GM10266 (cell line): ENCODE measurements at regions not wholly inside any gene's neighbourhood (a gene's known extent, or its start where the extent isn't known, plus 50 kb on each side); places are given as distances from the start of the nearest gene placed in this dataset.

Experiments used
- DNase-seq: peaks from one replicate; pipeline ENCODE4 v3.0.0; 2012; ENCODE audit errors: extremely low spot score
- TF ChIP-seq, protein P1 (sequence below): IDR thresholded peaks from 2 replicates; pipeline ENCODE4 v1.5.1; 2012; ENCODE audit warnings: mild to moderate bottlenecking, low read depth; ENCODE audit not compliant: control insufficient read depth, insufficient read depth; ENCODE audit errors: missing control alignments

- TF ChIP-seq, protein P1, sequence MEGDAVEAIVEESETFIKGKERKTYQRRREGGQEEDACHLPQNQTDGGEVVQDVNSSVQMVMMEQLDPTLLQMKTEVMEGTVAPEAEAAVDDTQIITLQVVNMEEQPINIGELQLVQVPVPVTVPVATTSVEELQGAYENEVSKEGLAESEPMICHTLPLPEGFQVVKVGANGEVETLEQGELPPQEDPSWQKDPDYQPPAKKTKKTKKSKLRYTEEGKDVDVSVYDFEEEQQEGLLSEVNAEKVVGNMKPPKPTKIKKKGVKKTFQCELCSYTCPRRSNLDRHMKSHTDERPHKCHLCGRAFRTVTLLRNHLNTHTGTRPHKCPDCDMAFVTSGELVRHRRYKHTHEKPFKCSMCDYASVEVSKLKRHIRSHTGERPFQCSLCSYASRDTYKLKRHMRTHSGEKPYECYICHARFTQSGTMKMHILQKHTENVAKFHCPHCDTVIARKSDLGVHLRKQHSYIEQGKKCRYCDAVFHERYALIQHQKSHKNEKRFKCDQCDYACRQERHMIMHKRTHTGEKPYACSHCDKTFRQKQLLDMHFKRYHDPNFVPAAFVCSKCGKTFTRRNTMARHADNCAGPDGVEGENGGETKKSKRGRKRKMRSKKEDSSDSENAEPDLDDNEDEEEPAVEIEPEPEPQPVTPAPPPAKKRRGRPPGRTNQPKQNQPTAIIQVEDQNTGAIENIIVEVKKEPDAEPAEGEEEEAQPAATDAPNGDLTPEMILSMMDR = no peak
- DNase-seq = no peak
These were observed 71.8 kb downstream of the PTPRS start for GRCh38 chr19:5268801-5269200.

- no peak for DNase-seq
- TF ChIP-seq, protein P1 = no peak
These were observed 75.4 kb downstream of the PTPRS start for GRCh38 chr19:5265260-5265659.

- TF ChIP-seq, protein P1 = no peak
- no peak for DNase-seq
These were observed 76.2 kb downstream of the PTPRS start for GRCh38 chr19:5264453-5264852.

- DNase-seq = no peak
- TF ChIP-seq, protein P1 = no peak
These were observed 77.0 kb downstream of the PTPRS start for GRCh38 chr19:5263615-5264014.

DNA sequence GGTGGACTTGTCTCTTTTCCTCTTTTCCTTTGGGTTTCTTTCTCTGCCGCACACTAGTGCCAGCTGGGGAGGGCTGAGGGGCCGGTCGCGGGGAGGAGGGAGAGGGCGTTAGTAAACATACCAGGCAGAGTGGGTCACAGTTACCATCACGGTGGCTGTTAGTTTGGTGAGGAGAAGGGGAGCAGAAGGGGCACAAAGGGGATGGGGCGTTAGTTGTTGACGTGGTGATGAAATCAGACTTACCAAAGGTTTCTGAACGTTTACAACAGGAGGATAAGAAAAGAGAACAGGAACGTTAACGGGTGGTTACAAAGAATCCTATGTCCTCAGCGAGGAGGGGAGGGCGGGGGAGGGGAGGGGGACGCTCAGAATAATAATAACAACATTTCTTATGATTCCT, 77.9 kb downstream of the PTPRS start:
- TF ChIP-seq, protein P1 = no peak
- DNase-seq = no peak

GRCh38 chr19:5261156-5261890, 79.3 kb downstream of the PTPRS start:
- no peak for DNase-seq
- TF ChIP-seq, protein P1 = no peak

DNA sequence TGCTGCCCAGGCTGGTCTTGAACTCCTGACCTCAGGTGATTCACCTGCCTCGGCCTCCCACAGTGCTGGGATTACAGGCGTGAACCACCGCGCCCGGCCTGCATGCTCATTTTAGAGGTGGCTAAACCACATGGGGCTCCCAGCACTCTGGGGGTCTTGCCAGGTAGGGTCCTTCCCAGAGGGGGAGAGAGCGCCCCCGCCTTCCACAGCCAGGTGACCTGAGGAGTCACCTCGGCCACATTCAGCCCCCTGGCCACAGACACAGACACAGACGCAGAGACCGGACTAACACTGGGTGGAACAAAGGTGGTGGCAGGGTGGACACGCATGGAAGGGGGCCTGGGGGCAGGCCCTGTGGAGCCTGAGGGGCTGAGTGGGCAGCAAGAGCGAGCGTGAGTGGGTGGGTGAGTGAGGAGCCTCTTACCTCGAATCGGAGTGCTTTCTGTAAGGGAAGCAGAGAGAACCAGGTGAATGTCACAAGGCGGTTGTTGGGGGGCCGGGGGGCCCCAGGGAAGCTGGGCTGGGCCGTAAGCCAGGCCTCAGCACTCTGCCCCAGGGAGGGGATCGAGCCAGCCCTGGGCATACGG, 80.1 kb downstream of the PTPRS start:
- TF ChIP-seq, protein P1 = no peak
- DNase-seq = no peak
